Stimulated activated CD4-positive, alpha-beta T cell treated with anti-CD3 and anti-CD28 coated beads, Interleukin-12 subunit alpha, Interleukin-12 subunit beta, amount 100 ng/mL, for 48 hours (primary cell): ENCODE measurements at regions not wholly inside any gene's neighbourhood (a gene's known extent, or its start where the extent isn't known, plus 50 kb on each side); places are given as distances from the start of the nearest gene placed in this dataset.
"Not testable (repeated sequence)": the region's sequence is repeated elsewhere in the genome, so short reads cannot be mapped to it uniquely, and the experiment has no call there.

ENCODE experiments used
- DNase-seq, 3 donors: peaks; one replicate each; pipeline ENCODE4 v3.0.0-alpha.2; 2020; ENCODE audit warnings: low read depth in 2 of 3, low spot score in 1 of 3

DNA sequence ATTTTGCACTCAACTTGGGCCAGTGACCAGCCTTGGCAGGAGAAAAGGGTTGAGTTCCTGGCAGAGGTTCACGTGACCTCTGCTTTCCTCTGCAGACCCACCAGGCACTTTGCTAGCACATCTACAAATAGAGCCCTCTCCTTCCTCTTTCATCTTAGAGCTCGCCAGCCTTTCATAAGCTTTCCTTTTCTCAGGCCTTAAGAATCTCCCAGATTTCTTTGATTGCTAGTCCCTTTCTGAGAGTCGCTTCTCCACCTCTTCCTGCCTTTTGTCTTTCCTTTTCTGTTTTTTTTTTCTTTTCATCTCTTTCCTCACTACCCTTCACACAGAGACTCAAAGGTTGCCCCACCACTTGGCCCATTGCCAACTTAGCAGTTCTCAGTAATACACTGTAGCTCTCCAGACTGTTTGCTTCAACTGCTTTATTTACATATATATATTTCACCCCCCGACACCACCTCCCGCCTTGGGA lies 375.7 kb upstream of the SPRY2 start:
- DNase-seq, result no peak

DNA sequence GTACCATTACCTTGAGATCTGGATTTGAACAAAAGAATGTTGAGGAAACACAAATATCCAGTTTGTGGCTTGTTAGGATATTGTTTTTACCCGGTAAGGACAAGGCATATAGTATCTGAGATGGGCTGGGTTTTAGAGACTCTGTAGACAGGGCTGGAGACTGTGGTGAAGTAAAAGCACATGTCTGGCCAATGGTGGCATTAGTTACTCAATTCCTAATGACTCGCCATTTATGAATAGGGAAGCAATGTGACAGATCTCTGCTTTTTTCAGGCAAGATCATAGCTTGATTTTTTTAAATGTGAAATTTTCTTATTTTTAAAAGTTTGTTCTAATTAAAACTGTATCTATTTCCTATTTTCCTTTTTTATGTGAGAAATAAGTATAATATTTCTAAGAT lies 371.1 kb upstream of the SPRY2 start:
- no peak for DNase-seq

DNA sequence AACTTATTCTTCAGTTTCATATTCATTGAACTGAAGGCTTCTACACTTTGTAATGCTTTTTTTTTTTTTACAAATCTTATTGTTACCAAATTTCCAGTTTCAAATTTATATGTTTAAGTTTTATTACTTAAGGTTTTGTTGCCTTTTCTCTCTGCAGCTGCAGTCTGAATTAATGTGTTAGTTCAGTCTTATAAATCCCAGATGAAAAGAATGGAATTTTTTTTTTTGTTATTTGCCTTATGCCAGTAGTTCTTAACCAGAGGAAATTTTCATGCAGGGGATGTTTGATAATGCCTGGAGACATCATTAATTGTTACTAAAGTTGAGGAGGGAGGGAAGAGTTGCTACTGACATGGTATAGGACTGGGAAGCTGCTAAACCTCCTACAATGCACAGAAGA lies 367.9 kb upstream of the SPRY2 start:
- no peak for DNase-seq

DNA sequence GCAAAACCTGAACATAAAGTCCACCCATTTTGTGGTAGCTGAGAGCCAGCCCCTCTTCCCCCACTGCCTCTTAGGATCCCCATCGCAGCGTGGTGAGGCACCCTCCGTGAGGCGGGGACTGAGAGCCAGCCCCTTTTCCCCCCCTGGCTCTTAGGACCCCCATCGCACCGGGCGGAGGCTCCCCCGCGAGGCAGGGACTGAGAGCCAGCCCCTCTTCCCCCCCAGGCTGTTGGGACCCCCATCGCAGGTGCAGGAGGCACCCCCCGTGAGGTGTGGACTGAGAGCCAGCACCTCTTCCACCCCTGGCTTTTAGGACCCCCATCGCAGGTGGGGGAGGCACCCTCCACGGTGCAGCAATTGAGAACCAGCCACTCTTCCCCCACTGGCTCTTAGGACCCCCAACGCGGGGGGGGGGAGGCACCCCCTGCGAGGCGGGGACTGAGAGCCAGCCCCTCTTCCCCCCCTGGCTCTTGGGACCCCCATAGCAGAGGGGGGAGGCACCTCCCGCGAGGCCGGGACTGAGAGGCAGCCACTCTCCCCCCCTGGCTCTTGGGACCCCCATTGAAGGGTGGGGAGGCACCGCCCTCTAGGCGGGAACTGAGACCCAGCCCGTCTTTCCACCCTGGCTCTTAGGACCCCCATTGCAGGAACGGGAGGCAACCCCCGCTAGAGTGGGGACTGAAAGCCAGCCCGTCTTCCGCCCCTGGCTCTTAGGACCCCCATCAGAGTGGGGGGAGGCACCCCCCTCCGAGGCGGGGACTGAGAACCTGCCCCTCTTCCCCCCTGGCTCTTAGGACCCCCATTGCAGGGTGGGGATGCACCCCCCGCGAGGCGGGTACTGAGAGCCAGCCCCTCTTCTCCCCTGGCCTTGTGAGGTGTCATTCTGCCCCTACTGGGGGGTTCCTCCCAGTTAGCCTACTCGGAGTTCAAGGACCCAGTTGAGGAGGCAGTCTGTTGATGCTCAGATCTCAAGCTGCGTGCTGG lies 366.4 kb upstream of the SPRY2 start:
- DNase-seq, result no peak

DNA sequence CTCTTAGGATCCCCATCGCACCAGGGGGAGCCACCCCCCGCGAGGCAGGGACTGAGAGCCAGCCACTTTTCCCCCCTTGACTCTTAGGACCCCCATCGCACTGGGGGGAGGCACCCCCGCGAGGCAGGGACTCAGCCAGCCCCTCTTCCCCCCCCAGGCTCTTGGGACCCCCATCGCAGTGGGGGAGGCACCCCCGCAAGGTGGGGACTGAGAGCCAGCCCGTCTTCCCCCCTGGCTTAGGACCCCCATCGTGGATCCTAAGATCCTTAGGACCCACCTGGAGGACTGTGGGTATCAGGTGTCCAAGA lies 365.2 kb upstream of the SPRY2 start:
- DNase-seq, result no peak

DNA sequence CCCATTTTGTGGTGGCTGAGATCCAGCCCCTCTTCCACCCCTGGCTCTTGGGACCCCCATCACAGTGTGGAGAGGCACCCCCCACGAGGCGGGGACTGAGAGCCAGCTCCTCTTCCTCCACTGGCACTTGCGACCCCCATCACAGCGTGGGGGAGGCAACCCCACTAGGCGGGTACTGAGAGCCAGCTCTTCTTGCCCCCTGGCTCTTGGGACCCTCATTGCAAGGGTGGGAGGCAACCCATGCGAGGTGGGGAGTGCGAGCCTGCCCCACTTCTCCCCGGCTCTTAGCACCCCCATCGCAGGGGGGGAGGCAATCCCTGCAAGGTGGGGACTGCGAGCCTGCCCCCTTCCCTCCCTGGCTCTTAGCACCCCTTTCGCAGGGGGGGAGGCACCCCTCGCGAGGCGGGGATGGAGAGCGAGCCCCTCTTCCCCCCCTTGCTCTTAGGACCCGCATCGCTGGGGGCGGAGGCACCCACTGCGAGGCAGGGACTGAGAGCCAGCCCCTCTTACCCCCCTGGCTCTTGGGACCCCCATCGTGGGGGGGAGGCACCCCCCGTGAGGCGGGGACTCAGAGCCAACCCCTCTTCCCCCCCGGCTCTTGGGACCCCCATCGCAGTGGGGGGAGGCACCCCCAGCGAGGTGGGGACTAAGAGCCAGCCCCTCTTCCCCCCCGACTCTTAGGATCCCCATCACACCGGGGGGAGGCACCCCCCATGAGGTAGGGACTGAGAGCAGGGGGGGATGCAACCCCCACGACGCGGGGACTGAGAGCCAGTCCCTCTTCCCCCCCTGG lies 364.6 kb upstream of the SPRY2 start:
- DNase-seq, result no peak

DNA sequence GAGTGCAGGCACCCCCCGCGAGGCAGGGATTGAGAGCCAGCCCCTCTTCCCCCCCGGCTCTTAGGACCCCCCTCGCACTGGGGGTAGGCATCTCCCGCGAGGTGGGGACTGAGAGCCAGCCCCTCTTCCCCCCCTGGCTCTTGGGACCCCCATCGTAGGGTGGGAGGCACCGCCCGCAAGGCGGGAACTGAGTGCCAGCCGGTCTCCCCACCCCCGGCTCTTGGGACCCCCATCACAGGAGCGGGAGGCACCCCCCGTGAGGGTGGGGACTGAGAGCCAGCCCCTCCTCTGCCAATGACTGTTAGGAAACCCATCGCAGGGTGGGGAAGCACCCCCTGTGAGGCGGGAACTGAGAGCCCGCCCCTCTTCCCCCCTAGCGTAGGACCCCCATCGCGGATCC lies 363.4 kb upstream of the SPRY2 start:
- DNase-seq, result no peak

DNA sequence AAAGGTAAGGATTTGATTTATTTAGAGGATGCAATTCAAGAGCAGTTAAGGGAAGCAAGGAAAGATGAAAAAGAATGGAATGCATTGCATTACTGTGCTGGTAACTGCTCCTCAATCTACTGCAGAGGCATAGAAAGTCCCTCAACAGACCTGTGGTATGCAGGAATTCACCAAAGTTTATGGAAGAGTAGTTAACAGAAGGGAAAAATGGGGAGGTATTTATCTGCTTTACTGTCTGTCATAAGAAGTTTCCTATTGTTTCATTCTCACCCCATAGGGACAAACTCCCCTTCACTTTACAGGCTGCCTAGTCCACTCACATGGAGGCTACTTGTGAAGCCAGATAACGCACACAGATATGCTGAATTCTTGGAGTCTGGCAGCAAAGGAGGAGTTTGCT lies 354.9 kb upstream of the SPRY2 start:
- no peak for DNase-seq

DNA sequence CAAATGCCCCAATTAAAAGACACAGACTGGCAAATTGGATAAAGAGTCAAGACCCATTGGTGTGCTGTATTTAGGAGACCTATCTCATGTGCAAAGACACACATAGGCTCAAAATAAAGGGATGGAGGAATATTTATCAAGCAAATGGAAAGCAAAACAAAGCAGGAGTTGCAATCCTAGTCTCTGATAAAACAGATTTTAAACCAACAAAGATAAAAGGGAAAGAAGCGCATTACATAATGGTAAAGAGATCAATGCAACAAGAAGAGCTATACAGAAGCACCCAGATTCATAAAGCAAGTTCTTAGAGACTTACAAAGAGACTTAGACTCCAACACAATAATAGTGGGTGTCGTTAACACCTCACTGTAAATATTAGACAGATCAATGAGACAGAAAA lies 350.9 kb upstream of the SPRY2 start:
- DNase-seq, result not testable (repeated sequence)

DNA sequence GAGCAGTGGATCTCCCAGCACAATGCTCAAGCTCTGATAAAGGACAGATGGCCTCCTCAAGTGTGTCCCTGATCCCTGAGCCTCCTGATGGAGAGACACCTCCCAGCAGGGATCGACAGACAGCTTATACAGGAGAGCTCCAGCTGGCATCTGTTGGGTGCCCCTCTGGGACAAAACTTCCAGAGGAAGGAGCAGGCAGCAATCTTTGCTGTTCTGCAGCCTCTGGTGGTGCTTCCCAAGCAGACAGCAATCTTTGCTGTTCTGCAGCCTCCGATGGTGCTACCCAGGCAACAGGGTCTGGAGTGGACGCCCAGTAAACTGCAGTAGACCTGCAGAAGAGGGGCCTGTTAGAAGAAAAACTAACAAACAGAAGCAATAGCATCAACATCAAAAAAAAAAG lies 349.3 kb upstream of the SPRY2 start:
- DNase-seq, result no peak

DNA sequence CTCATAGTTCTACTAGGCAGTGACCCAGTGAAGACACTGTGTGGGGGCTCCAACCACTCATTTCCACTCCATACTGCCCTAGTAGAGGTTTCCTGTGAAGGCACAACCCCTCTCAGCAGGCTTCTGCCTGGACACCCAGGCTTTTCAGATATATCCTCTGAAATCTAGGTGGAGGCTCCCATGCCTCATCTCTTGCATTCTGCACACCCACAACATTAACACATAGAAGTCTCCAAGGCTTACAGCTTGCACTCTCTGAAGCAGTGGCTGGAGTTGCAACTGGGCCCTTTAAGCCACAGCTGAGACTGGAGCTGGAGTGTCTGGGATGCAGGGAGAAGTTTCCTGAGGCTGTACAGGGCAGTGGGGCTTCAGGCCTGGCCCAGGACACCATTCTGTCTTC lies 347.7 kb upstream of the SPRY2 start:
- no peak for DNase-seq

DNA sequence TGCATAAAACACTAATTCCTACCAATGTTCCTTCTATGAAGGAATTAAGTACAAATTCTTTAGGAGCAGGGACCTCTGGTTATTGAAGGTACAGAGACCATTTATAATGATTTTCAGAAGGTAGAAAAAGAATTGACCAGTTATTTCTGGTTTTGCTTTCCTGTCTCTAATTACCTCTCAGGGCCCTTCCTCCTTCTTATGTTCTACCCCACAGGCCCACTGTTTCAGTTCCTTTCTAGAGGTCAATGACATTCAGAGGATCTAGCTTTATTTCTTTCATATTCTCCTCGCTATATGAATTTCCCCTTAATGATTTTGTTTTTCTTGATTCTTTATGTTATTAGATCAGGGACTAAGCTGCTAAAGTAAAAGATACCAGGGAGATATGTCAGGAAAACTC lies 345.0 kb upstream of the SPRY2 start:
- DNase-seq, result no peak

DNA sequence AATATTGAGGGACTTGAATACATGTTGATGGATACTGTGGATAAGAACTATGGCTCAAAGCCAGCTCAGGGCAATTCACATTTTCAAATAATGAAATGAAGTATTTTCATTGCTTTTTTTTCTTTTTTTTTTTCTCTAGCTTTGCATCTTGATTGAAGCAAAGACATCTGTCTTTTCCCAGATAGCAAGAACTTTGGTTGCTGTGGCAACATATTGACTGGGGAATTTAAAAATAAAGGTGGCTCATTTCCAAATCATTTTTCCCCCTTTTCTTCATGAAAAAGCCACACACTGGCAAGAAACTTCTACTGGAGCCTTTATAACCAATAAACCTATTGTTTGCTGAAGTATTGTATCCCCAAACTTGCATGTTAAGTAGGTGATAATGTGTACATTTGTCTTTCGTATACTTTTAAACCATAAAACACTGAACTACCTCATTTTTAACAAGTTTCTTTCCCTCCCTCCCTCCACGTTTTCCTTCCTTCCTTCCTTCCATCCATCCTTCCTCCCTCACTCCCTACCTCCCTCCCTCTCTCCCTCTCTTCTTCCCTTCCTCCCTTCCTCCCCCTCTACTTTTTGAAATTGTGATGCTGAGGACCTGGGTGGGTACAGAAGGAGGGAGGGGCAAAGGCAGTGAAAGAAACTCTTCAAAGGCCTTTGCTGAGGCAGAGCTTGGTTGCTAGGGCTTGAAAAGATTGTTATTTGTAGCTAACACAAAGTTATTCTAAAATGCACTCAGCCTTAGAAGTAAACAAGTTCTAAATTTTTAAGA lies 343.5 kb upstream of the SPRY2 start:
- DNase-seq, result no peak

DNA sequence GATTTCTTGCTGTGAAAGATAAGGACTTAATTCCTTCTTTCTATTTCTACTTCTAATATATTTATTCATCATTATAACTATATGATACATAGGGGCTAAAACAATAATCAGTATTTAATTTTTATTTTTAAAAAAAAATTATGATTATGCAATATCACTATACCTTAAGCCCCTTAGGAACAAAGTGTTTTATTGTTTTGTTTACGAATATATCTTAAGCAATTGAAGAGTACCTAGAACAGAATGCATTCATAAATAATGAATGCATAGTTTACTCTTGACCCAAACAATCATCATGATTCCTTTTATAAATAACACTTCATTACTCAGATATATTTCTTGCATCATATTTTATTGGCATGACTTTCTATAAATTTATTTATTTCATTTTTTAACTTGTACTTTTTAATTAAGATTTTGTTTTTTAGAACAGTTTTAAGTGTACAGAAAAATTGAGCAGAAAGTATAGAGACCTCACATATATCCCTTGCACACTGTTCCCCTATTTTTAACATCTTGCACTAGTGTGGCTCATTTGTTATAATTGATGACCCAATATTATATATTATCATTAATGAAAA lies 339.9 kb upstream of the SPRY2 start:
- DNase-seq, result no peak

DNA sequence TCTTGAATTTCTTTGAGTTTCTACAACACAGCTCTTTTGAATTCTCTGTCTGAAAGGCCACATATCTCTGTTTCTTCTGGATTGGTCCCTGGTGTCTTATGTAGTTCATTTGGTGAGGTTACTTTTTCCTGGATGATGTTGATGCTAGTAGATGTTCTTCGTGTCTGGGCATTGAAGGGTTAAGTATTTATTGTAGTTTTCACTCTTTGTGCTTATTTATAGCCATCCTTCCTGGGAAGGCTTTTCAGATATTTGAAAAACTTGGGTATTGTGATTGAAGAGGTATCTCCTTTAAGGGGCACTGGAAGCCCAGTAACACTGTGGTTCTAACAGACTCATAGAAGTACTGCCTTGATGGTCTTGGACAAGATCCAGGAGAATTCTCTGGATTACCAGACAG lies 338.5 kb upstream of the SPRY2 start:
- no peak for DNase-seq

DNA sequence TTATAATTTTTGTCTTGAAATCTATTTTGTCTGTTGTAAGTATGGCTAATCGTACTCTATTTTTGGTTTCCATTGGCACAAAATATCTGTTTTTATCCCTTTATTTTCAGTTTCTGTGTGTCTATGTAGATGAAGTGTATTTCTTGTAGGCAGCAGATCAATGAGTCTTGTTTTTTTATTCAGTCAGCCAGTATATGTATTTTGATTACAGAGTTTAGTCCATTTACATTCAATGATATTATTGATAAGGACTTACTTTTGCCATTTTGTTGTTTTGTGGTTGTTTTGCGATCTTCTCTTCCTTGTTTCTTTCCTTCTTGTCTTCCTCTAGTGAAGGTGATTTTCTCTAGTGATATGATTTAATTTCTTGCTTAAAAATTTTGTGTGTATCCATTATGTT lies 336.3 kb upstream of the SPRY2 start:
- no peak for DNase-seq

DNA sequence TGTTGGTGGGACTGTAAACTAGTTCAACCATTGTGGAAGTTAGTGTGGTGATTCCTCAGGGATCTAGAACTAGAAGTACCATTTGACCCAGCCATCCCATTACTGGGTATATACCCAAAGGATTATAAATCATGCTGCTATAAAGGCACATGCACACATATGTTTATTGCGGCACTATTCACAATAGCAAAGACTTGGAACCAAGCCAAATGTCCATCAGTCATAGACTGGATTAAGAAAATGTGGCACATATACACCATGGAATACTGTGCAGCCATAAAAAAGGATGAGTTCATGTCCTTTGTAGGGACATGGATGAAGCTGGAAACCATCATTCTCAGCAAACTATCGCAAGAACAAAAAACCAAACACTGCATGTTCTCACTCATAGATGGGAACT lies 334.5 kb upstream of the SPRY2 start:
- not testable (repeated sequence) for DNase-seq

DNA sequence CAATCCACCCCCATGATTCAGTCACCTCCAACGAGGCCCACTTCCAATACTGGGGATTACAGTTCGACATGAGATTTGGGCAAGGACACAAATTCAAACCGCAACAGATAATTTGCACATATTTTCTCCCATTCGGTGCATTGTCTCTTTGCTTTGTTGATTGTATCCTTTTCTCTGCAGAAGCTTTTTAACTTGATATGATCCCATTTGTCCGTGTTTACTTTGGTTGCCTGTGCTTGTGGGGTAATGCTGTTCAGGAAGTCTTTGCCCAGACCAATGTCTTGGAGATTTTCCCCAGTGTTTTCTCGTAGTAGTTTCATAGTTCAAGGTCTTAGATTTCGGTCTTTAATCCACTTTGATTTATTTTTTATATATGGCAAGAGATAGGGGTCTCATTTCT lies 330.8 kb upstream of the SPRY2 start:
- DNase-seq, result no peak

DNA sequence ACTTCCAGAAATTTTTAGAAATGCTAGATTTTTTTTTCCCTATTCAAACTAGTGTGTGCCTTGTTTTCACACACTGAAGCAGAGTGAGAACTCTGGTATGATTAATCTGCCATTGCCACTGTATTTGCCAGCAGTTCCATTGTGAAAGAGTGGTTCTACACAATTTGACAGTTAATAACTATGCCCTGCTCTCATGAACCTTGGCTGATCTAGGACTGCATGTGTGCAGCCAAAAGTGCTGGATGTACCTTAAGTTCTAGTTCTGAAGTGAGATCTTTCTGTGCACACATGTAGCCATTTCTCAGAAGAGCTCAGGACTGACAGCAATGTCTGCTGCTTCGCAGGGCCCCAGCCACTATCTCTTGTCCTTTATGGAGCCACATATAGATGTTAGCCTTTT lies 328.2 kb upstream of the SPRY2 start:
- no peak for DNase-seq

DNA sequence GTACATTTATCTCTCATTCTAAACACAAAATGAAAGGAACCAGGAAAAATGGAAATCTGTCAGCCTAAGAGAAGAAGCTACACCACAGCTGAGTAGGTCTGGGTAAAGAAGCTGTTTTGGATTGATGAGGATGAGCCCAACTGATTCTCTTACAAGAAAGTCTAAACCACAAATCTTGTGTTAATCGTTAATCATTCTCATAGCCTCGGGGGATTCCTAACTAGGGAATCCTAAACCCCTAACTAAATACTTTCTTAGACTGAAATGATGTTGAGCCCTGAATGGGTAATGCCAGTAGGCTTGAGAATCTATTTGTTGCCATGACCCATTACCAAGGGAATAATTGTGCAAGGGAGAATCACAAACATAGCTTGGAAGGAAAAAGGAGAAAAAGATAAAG lies 327.5 kb upstream of the SPRY2 start:
- DNase-seq, result no peak
